Ovary (tissue), 7 donors: ENCODE measurements at regions not wholly inside any gene's neighbourhood (a gene's known extent, or its start where the extent isn't known, plus 50 kb on each side); places are given as distances from the start of the nearest gene placed in this dataset.

ENCODE experiments used
- DNase-seq, 5 donors: peaks; one replicate each; pipeline ENCODE4 v3.0.0-alpha.2; 2019 to 2020
- H3K27ac ChIP-seq, 2 donors: fragments of 200-600 bp; one replicate each; pipeline versions ENCODE4 v1.5.1 to v1.8.0; 2019 to 2022
- H3K27me3 ChIP-seq: fragments of 200-600 bp; one replicate; pipeline ENCODE4 v1.8.0; 2022
- H3K36me3 ChIP-seq: fragments of 200-600 bp; sonication (generic); one replicate; pipeline ENCODE4 v1.5.1; 2019
- H3K4me1 ChIP-seq: one replicate; pipeline ENCODE4 v1.8.1; 2013; ENCODE audit warnings: mild to moderate bottlenecking, moderate library complexity; ENCODE audit not compliant: insufficient read depth
- H3K4me3 ChIP-seq: fragments of 200-600 bp; sonication (generic); one replicate; pipeline ENCODE4 v1.5.1; 2017
- H3K9me3 ChIP-seq, 2 donors: fragments of 200-600 bp in 1 of 2; sonication (generic) in 1 of 2; one replicate each; pipeline versions ENCODE4 v1.5.1 to v1.8.1; 2013 to 2019; ENCODE audit warnings: mild to moderate bottlenecking in 1 of 2, moderate library complexity in 1 of 2
- EP300 ChIP-seq: sonication (generic); formaldehyde crosslinking; IDR thresholded peaks from one replicate; pipeline ENCODE4 v1.6.1; 2017; ENCODE audit warnings: antibody characterized with exemption
- POLR2A ChIP-seq: fragments of 450-650 bp; IDR thresholded peaks from one replicate; pipeline ENCODE4 v1.6.1; 2017; ENCODE audit warnings: antibody characterized with exemption, mild to moderate bottlenecking, moderate library complexity
- WGBS, 3 donors: extraction: QIAGEN DNeasy Blood & Tissue Kit in 1 of 3; methylation state at CpG; one replicate each; pipeline versions ENCODE4 v1.1.5 to v1.1.7; 2013 to 2017; 5-methylcytosine and 5-hydroxymethylcytosine counted together
- intact Hi-C, 4 donors: fragments of 100-400 bp; cut with DNase I; formaldehyde crosslinking; loops; one replicate each; pipeline versions ENCODE4 v1.11.0 to v1.15.1; 2022 to 2023
- TF ChIP-seq, protein P1 (sequence below), 3 donors: fragments of 450-650 bp in 2 of 3; fragments of 200-600 bp in 1 of 3; IDR thresholded peaks; one replicate each; pipeline versions ENCODE4 v1.5.1 to v1.8.0; 2016 to 2022; ENCODE audit warnings: antibody characterized with exemption in 3 of 3, mild to moderate bottlenecking in 1 of 3
- donor health status: DM: no; HTN: no; CAD: no; lungs with moderate emphysema.
- donor health status: DM: no; HTN: no; CAD: no.
- donor health status: Bipolar disorder and iron deficiency.
- donor health status: DM: no; HTN: no; CAD: no.
- donor health status: DM: yes; HTN: yes; CAD: no.

DNA sequence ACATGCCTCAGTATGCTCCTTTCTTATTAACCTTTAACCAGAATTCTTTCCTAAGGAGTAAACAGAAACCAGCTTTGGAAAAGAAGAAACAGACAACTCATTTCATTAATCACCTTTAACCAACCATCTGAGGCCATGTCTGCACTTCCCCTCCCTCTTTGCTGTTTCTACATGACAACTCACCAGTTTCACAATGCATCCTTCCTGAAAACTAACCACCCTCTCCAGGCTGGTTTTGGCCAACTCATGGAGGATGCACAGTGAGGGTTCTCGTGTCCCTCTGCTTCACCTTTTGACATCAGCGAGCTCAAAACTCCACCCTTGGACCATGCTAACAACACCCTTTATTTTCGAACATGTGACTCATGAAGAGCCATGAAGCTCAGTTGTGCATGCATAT, 244.1 kb downstream of the ELAVL2 start:
- no peak for TF ChIP-seq POLR2A
- no peak for TF ChIP-seq EP300
- TF ChIP-seq, protein P1, sequence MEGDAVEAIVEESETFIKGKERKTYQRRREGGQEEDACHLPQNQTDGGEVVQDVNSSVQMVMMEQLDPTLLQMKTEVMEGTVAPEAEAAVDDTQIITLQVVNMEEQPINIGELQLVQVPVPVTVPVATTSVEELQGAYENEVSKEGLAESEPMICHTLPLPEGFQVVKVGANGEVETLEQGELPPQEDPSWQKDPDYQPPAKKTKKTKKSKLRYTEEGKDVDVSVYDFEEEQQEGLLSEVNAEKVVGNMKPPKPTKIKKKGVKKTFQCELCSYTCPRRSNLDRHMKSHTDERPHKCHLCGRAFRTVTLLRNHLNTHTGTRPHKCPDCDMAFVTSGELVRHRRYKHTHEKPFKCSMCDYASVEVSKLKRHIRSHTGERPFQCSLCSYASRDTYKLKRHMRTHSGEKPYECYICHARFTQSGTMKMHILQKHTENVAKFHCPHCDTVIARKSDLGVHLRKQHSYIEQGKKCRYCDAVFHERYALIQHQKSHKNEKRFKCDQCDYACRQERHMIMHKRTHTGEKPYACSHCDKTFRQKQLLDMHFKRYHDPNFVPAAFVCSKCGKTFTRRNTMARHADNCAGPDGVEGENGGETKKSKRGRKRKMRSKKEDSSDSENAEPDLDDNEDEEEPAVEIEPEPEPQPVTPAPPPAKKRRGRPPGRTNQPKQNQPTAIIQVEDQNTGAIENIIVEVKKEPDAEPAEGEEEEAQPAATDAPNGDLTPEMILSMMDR (IDR thresholded peaks at IDR 0.05) = no peak
- no peak for DNase-seq
- 82 to 88% (median 85%) methylated on average over 3 of the region's 3 CpGs for WGBS, 3 donors
- intact Hi-C loops = no loop called here
- H3K9me3 ChIP-seq = no peaks in the 10 kb centered on the region
- H3K27me3 ChIP-seq = no peaks in the 10 kb centered on the region
- H3K27ac ChIP-seq = no peak overlapping the region
- no peaks in the 10 kb centered on the region for H3K36me3 ChIP-seq
- no peaks in the 10 kb centered on the region for H3K4me1 ChIP-seq
- H3K4me3 ChIP-seq = no peak overlapping the region

DNA sequence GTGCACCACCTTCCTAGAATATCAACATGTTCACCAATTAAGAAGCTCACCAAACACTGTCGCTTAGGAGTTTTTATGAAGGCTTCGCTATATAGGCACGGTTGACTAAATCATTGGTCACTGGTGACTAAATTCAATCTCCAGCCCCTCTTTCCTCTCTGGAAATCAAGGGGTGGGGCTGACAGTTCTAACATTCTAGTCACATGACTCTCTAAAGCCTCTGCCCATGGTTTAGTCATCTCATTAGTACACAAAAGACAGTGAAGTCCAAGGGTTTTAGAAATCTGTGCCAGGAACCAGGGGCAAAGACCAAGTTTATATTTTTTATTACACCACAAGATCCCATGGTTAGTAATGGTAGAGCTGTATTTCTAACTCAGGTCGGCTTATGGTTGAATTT, 243.2 kb downstream of the ELAVL2 start:
- no peak for DNase-seq
- H3K4me3 ChIP-seq = no peak overlapping the region

DNA sequence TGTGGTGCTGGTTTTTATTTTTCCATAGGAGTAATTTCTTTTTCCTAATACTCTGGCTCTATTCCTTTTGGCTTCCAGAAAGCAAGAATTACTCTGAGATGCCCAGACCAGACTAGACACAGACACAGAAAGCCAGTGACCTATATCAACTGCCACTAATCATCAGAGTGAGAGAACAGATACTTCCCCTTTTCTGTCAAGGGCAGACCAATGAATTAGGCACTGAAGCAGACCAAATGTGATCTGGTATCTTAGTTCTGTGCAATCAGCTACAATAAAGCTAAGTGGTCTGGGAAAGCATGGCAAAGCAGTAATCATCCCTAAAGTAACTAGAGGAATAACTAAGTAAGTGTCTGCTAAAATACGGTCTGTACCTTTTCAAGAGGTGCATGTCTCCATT, 239.1 kb downstream of the ELAVL2 start:
- no peak overlapping the region for H3K27ac ChIP-seq
- TF ChIP-seq, protein P1 (IDR thresholded peaks at IDR 0.05) = no peak
- TF ChIP-seq POLR2A = no peak
- intact Hi-C loops = no loop called here
- H3K4me3 ChIP-seq = no peak overlapping the region
- no peak for DNase-seq
- H3K36me3 ChIP-seq = no peaks in the 10 kb centered on the region
- H3K27me3 ChIP-seq = no peaks in the 10 kb centered on the region
- WGBS, 3 donors = 83 to 94% (median 93%) methylated on average over 1 of the region's 1 CpG
- H3K9me3 ChIP-seq = no peaks in the 10 kb centered on the region
- H3K4me1 ChIP-seq = peaks cover 3% of the 10 kb centered on the region

More for the DNA sequence above, 243.2 kb downstream of the ELAVL2 start:
- intact Hi-C loops = no loop called here
- Histone ChIP-seq H3K27me3 (no peaks in the 10 kb centered on the region), H3K4me1 (no peaks in the 10 kb centered on the region), H3K36me3 (no peaks in the 10 kb centered on the region), H3K9me3 (no peaks in the 10 kb centered on the region), H3K27ac (no peak overlapping the region)
- WGBS, 3 donors = 94 to 97% (median 96%) methylated on average over 4 of the region's 4 CpGs
- TF ChIP-seq EP300 = no peak
- TF ChIP-seq, protein P1 (IDR thresholded peaks at IDR 0.05) = no peak
- no peak for TF ChIP-seq POLR2A

DNA sequence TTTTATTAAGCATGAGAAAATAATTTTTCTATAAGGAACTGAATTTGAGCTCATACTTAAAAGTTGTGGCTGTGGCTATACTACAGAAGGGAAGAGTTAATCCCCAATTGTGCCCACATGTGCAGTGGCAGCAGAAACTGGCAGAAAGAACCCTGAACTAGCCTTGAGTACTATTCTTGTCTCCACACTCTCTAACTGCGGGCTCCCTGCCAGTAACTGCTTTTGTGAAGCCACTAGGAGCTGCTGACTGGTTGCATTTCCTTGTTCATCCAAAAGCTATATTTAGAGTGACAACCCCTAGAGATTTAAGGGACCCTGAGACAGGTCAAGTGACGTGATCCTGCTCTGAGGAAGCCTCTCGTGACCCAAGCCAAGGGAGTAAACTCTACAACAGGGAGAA, 238.6 kb downstream of the ELAVL2 start:
- WGBS, 3 donors = 52 to 57% (median 54%) methylated on average over 3 of the region's 3 CpGs
- H3K4me1 ChIP-seq = peaks cover 3% of the 10 kb centered on the region
- TF ChIP-seq EP300 (no peak), POLR2A (no peak)
- TF ChIP-seq, protein P1 (IDR thresholded peaks at IDR 0.05) = no peak
- H3K9me3 ChIP-seq = no peaks in the 10 kb centered on the region
- intact Hi-C loops = no loop called here
- no peak overlapping the region for H3K27ac ChIP-seq
- no peaks in the 10 kb centered on the region for H3K27me3 ChIP-seq
- peak; percentile 13 to 49 (median 33) for DNase-seq
- H3K4me3 ChIP-seq = no peak overlapping the region
- no peaks in the 10 kb centered on the region for H3K36me3 ChIP-seq

DNA sequence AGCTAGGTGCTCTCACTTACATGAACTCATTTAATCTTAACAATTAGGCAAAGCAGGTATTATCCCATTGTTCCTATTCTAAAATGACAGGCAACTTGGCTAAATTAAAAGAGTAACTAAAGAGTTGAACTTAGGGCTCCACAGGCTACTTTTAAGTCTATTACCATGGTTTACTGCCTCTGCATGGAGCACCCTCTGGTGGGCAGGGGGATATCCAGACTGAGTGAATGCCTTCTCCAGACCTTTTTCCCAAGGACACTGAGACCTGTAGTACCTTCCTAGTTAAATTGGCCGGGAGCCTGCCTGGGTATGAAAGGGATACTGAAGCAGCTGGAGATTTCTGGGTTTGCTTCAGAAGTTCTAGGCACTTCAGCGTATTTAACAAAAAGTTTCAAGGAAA, 238.1 kb downstream of the ELAVL2 start:
- H3K4me3 ChIP-seq = no peak overlapping the region
- no peak overlapping the region for H3K27ac ChIP-seq
- WGBS, 3 donors = 88 to 95% (median 88%) methylated on average over 2 of the region's 2 CpGs
- H3K36me3 ChIP-seq = no peaks in the 10 kb centered on the region
- H3K9me3 ChIP-seq = no peaks in the 10 kb centered on the region
- no peak for TF ChIP-seq POLR2A
- TF ChIP-seq, protein P1 (IDR thresholded peaks at IDR 0.05) = no peak
- no peak for TF ChIP-seq EP300
- intact Hi-C loops = no loop called here
- H3K27me3 ChIP-seq = no peaks in the 10 kb centered on the region
- H3K4me1 ChIP-seq = peaks cover 3% of the 10 kb centered on the region
- no peak for DNase-seq
